Neutrophil (primary cell): ENCODE measurements at regions not wholly inside any gene's neighbourhood (a gene's known extent, or its start where the extent isn't known, plus 50 kb on each side); places are given as distances from the start of the nearest gene placed in this dataset.

Experiments
- H3K27ac ChIP-seq: fragments of 200-600 bp; sonication (generic); 2 replicates; pipeline ENCODE4 v1.5.1; 2016; ENCODE audit warnings: mild to moderate bottlenecking, moderate library complexity
- H3K27me3 ChIP-seq: fragments of 200-600 bp; sonication (generic); 2 replicates; pipeline ENCODE4 v1.6.0; 2016; ENCODE audit warnings: mild to moderate bottlenecking
- H3K36me3 ChIP-seq: fragments of 200-600 bp; sonication (generic); 2 replicates; pipeline ENCODE4 v1.5.1; 2017
- H3K4me1 ChIP-seq, 2 experiments: fragments of 200-600 bp in 1 of 2; sonication (generic) in 1 of 2; 1 replicate in 1 of 2; 2 replicates in 1 of 2; pipeline versions ENCODE4 v1.5.1 to v1.6.1; 2013 to 2016; ENCODE audit warnings: low read depth in 1 of 2, low read length in 1 of 2, mild to moderate bottlenecking in 1 of 2, moderate library complexity in 1 of 2; ENCODE audit not compliant: control insufficient read depth in 1 of 2, insufficient read depth in 1 of 2
- H3K4me3 ChIP-seq, 2 experiments: fragments of 200-600 bp in 1 of 2; sonication (generic) in 1 of 2; 1 replicate in 1 of 2; 2 replicates in 1 of 2; pipeline ENCODE4 v1.5.1; 2013 to 2016; ENCODE audit warnings: low read depth in 1 of 2, low read length in 1 of 2, mild to moderate bottlenecking in 1 of 2, moderate library complexity in 1 of 2
- H3K9me3 ChIP-seq: fragments of 200-600 bp; sonication (generic); 2 replicates; pipeline ENCODE4 v1.5.1; 2016
- TF ChIP-seq, protein P1 (sequence below): fragments of 200-600 bp; sonication (generic); IDR thresholded peaks from 2 replicates; pipeline ENCODE4 v1.5.1; 2016; ENCODE audit warnings: antibody characterized with exemption

- TF ChIP-seq, protein P1, sequence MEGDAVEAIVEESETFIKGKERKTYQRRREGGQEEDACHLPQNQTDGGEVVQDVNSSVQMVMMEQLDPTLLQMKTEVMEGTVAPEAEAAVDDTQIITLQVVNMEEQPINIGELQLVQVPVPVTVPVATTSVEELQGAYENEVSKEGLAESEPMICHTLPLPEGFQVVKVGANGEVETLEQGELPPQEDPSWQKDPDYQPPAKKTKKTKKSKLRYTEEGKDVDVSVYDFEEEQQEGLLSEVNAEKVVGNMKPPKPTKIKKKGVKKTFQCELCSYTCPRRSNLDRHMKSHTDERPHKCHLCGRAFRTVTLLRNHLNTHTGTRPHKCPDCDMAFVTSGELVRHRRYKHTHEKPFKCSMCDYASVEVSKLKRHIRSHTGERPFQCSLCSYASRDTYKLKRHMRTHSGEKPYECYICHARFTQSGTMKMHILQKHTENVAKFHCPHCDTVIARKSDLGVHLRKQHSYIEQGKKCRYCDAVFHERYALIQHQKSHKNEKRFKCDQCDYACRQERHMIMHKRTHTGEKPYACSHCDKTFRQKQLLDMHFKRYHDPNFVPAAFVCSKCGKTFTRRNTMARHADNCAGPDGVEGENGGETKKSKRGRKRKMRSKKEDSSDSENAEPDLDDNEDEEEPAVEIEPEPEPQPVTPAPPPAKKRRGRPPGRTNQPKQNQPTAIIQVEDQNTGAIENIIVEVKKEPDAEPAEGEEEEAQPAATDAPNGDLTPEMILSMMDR = no peak
- no peak overlapping the region for H3K4me3 ChIP-seq
- no peaks in the 10 kb centered on the region for H3K9me3 ChIP-seq
- no peaks in the 10 kb centered on the region for H3K4me1 ChIP-seq
- no peaks in the 10 kb centered on the region for H3K36me3 ChIP-seq
- H3K27ac ChIP-seq = no peak overlapping the region
- no peaks in the 10 kb centered on the region for H3K27me3 ChIP-seq
These were observed 151.6 kb downstream of the FAT3 start for GRCh38 chr11:92376146-92376599.

DNA sequence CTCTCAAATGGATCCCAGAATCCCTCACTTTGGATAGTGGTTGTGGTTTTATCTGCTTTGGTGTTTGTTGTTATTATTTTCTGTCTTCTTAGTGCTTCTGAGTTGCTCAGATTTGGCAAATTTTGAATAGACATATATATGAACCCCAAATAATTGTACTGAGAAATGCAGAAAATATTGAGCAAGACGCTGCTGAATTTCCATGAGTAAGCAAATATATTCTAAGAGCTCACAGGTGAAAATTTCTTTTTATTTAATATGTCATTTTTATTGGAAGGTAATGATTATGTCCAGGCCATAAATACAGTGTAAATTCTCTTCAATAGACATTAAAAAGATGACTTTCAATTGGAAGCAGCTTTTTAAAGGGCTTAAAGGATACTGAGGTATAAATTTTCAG lies 152.1 kb downstream of the FAT3 start:
- Histone ChIP-seq H3K4me3 (no peak overlapping the region), H3K4me1 (no peaks in the 10 kb centered on the region), H3K36me3 (no peaks in the 10 kb centered on the region), H3K27ac (no peak overlapping the region), H3K9me3 (no peaks in the 10 kb centered on the region), H3K27me3 (no peaks in the 10 kb centered on the region)
- TF ChIP-seq, protein P1 = no peak

DNA sequence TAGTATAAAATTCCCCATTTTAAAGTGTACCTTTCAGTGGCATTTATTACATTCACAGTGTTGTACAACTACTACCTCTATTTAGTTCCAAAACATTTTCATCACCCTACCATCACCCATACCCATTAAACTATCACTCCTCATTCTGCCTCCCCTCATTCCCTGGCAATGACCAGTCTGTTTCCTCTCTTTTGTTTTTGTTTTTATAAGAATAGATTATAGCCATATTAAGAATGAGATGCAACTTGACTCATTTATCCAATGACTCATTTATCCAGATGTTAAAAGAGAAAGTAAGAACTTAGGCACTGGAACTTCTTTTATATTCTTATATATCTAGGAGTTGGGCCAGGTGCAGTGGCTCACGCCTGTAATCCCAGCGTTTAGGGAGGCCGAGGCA lies 156.3 kb downstream of the FAT3 start:
- Histone ChIP-seq H3K27me3 (no peaks in the 10 kb centered on the region), H3K4me1 (no peaks in the 10 kb centered on the region), H3K4me3 (no peak overlapping the region), H3K36me3 (no peaks in the 10 kb centered on the region), H3K9me3 (no peaks in the 10 kb centered on the region), H3K27ac (no peak overlapping the region)
- TF ChIP-seq, protein P1 = no peak

GRCh38 chr11:92382311-92382710 lies 157.7 kb downstream of the FAT3 start:
- TF ChIP-seq, protein P1 = no peak
- H3K27me3 ChIP-seq = no peaks in the 10 kb centered on the region
- H3K9me3 ChIP-seq = no peaks in the 10 kb centered on the region
- H3K4me1 ChIP-seq = no peaks in the 10 kb centered on the region
- no peak overlapping the region for H3K27ac ChIP-seq
- H3K36me3 ChIP-seq = no peaks in the 10 kb centered on the region
- H3K4me3 ChIP-seq = no peak overlapping the region

- Histone ChIP-seq H3K9me3 (no peaks in the 10 kb centered on the region), H3K36me3 (no peaks in the 10 kb centered on the region), H3K27me3 (no peaks in the 10 kb centered on the region), H3K27ac (no peak overlapping the region), H3K4me3 (no peak overlapping the region), H3K4me1 (no peaks in the 10 kb centered on the region)
- TF ChIP-seq, protein P1 = no peak
These were observed 158.8 kb downstream of the FAT3 start for GRCh38 chr11:92383430-92383829.

DNA sequence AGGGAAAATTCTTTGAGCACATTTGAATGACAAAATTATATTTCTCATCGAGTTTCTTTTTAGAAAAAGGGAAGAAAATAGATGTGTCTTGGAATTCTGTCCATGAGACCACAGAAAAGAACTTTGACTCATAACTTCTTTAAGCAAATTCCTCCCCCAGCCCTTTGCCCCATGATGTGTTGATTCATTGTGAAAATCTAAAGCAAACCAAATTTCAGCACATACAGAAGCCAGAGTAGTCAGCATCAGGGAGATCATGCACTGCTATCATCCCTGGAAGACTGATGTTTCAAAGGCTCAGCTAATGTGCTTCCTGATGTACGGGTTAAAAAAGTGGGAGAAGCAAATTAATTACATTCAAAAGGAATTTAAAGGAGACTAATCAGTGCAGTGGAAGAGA lies 159.7 kb downstream of the FAT3 start:
- no peak overlapping the region for H3K4me3 ChIP-seq
- no peaks in the 10 kb centered on the region for H3K36me3 ChIP-seq
- no peaks in the 10 kb centered on the region for H3K4me1 ChIP-seq
- no peak overlapping the region for H3K27ac ChIP-seq
- no peaks in the 10 kb centered on the region for H3K27me3 ChIP-seq
- TF ChIP-seq, protein P1 = no peak
- H3K9me3 ChIP-seq = no peaks in the 10 kb centered on the region
